HepG2 (cell line): ENCODE measurements at regions not wholly inside any gene's neighbourhood (a gene's known extent, or its start where the extent isn't known, plus 50 kb on each side); places are given as distances from the start of the nearest gene placed in this dataset.

ENCODE experiments used
- ATAC-seq: fragments of 200-7000 bp; cut with Tn5 transposase; 3 replicates; pipeline ENCODE4 v1.9.1; 2020; ENCODE audit warnings: mild to moderate bottlenecking, moderate library complexity
- BruUV-seq: library from RNA; stranded (reverse); fragments of 400-500 nt; replicated peaks from 2 replicates; lab custom pipeline; 2021; lab: Mats Ljungman, UMichigan
- CTCF ChIA-PET: fragments of 300-600 bp; formaldehyde crosslinking; extraction: SDS; loops from one replicate; lab custom pipeline; 2021; ENCODE audit warnings: low total read pairs, inconsistent platforms, low intra/inter-chr PET ratio; lab: Yijun Ruan, JAX
- POLR2A ChIA-PET: fragments of 350-600 bp; sonication (Branson Sonifier 250); formaldehyde crosslinking; loops from one replicate; lab custom pipeline; 2020; ENCODE audit warnings: antibody characterized with exemption, inconsistent platforms; lab: Yijun Ruan, JAX
- DNase-seq: peaks from one replicate; pipeline ENCODE4 v3.0.0-alpha.2; 2015; ENCODE audit warnings: low spot score
- FAIRE-seq: peaks from 3 replicates; lab custom pipeline; 2011; peaks lifted over from hg19 to GRCh38; lab: Jason Lieb, UNC
- H2AFZ ChIP-seq: one replicate; pipeline ENCODE4 v1.6.1; 2011; ENCODE audit warnings: low read length, inconsistent platforms
- H3K27ac ChIP-seq: fragments of 300-600 bp; 3 replicates; pipeline ENCODE4 v1.8.0; 2011; ENCODE audit warnings: mixed run types, mild to moderate bottlenecking, mixed read lengths, low read length, inconsistent platforms; ENCODE audit not compliant: insufficient read depth; ENCODE audit errors: extremely low read length
- H3K27me3 ChIP-seq, 2 experiments: fragments of 200-600 bp in 1 of 2; 2 replicates in 1 of 2; 3 replicates in 1 of 2; pipeline versions ENCODE4 v1.6.0 to v1.8.0; 2011; ENCODE audit warnings: low read length in 2 of 2, mild to moderate bottlenecking in 2 of 2, moderate library complexity in 2 of 2, inconsistent platforms in 1 of 2; ENCODE audit not compliant: insufficient read depth in 2 of 2, control insufficient read depth in 1 of 2
- H3K36me3 ChIP-seq, 2 experiments: fragments of 200-600 bp in 1 of 2; replicated peaks in 1 of 2; 2 replicates in 1 of 2; 3 replicates in 1 of 2; pipeline versions ENCODE4 v1.5.1 to v1.8.0; 2011; ENCODE audit warnings: low read length in 2 of 2, inconsistent platforms in 1 of 2; ENCODE audit not compliant: insufficient read depth in 2 of 2, control insufficient read depth in 1 of 2
- H3K4me1 ChIP-seq: 2 replicates; pipeline ENCODE4 v1.5.1; 2012; ENCODE audit warnings: low read length, inconsistent platforms; ENCODE audit not compliant: insufficient read depth
- H3K4me2 ChIP-seq: 2 replicates; pipeline ENCODE4 v1.6.0; 2011; ENCODE audit warnings: low read depth, low read length, inconsistent platforms
- H3K4me3 ChIP-seq, 3 experiments: fragments of 200-600 bp in 1 of 3; sonication (generic), shearing (Covaris generic) in 1 of 3; replicated peaks in 1 of 3; 2 replicates each; pipeline ENCODE4 v1.5.1; 2011 to 2016; ENCODE audit warnings: low read length in 3 of 3, inconsistent platforms in 2 of 3, low read depth in 2 of 3, mild to moderate bottlenecking in 2 of 3, control low read depth in 1 of 3, mixed read lengths in 1 of 3; ENCODE audit not compliant: insufficient read depth in 1 of 3
- H3K79me2 ChIP-seq: one replicate; pipeline ENCODE4 v1.6.1; 2011; ENCODE audit warnings: low read length, inconsistent platforms; ENCODE audit not compliant: insufficient read depth
- H3K9ac ChIP-seq: 2 replicates; pipeline ENCODE4 v1.6.0; 2011; ENCODE audit warnings: mild to moderate bottlenecking, low read depth, low read length, inconsistent platforms; ENCODE audit not compliant: insufficient read depth
- H3K9me3 ChIP-seq: 2 replicates; pipeline ENCODE4 v1.5.1; 2012; ENCODE audit warnings: mild to moderate bottlenecking, low read length
- H4K20me1 ChIP-seq: 2 replicates; pipeline ENCODE4 v1.6.0; 2011; ENCODE audit warnings: inconsistent platforms, mild to moderate bottlenecking, low read length, moderate library complexity; ENCODE audit not compliant: insufficient read depth
- HDAC2 ChIP-seq: sonication (generic); formaldehyde crosslinking; IDR thresholded peaks from 2 replicates; pipeline ENCODE4 v1.4.0; 2020; ENCODE audit warnings: missing genetic modification reagents
- KMT2A ChIP-seq: sonication (generic); formaldehyde crosslinking; IDR thresholded peaks from 2 replicates; pipeline ENCODE4 v1.4.0; 2020; ENCODE audit warnings: missing genetic modification reagents
- TBL1XR1 ChIP-seq: fragments of 150-350 bp; IDR thresholded peaks from 2 replicates; pipeline ENCODE4 v1.6.1; 2014; ENCODE audit warnings: borderline replicate concordance, low read length; ENCODE audit not compliant: partially characterized antibody
- ZNF572 ChIP-seq: sonication (generic); formaldehyde crosslinking; IDR thresholded peaks from 2 replicates; pipeline ENCODE4 v1.5.1; 2020; ENCODE audit warnings: mild to moderate bottlenecking, missing genetic modification reagents
- ZNF577 ChIP-seq: sonication (generic); formaldehyde crosslinking; IDR thresholded peaks from 2 replicates; pipeline ENCODE4 v1.4.0; 2020; ENCODE audit warnings: mild to moderate bottlenecking, low read depth, missing genetic modification reagents, borderline replicate concordance
- ZNF589 ChIP-seq: sonication (generic); formaldehyde crosslinking; conservative IDR thresholded peaks from 2 replicates; pipeline ENCODE4 v1.8.0; 2022; ENCODE audit warnings: mild to moderate bottlenecking, moderate library complexity, missing genetic modification reagents
- ZNF724P ChIP-seq: sonication (generic); formaldehyde crosslinking; IDR thresholded peaks from 2 replicates; pipeline ENCODE4 v1.8.0; 2022; ENCODE audit warnings: missing genetic modification reagents, borderline replicate concordance
- WGBS: methylation state at CpG from one replicate; pipeline ENCODE4 v1.1.6; 2017; ENCODE audit warnings: low lambda C conversion rate; 5-methylcytosine and 5-hydroxymethylcytosine counted together
- in situ Hi-C: cut with HindIII; loops from 2 replicates; pipeline ENCODE4 v1.10.0; 2017; ENCODE audit warnings: low pct_unique_long_range_greater_than_20kb; ENCODE audit not compliant: extremely low pct_ligation_motif_present
- intact Hi-C: fragments of 100-400 bp; cut with micrococcal nuclease; formaldehyde crosslinking; loops from one replicate; pipeline ENCODE4 v1.10.0; 2022; ENCODE audit not compliant: unreplicated experiment
- TF ChIP-seq, protein P1 (sequence below), 2 experiments: sonication (generic) in 1 of 2; formaldehyde crosslinking in 1 of 2; IDR thresholded peaks; 2 replicates each; pipeline versions ENCODE4 v1.4.0 to v1.6.1; 2018 to 2020; ENCODE audit warnings: missing genetic modification reagents in 2 of 2, borderline replicate concordance in 1 of 2, low read depth in 1 of 2, mild to moderate bottlenecking in 1 of 2, missing biosample characterization in 1 of 2

- H3K9me3 ChIP-seq = peaks cover 21% of the 10 kb centered on the region
- in situ Hi-C loops = no loop called here
- POLR2A ChIA-PET = no interaction called here
- no peak for DNase-seq
- no peaks in the 10 kb centered on the region for H3K4me1 ChIP-seq
- no peak overlapping the region for H2AFZ ChIP-seq
- no peak for TF ChIP-seq KMT2A (CRISPR knock-in tag)
- TF ChIP-seq, protein P1, sequence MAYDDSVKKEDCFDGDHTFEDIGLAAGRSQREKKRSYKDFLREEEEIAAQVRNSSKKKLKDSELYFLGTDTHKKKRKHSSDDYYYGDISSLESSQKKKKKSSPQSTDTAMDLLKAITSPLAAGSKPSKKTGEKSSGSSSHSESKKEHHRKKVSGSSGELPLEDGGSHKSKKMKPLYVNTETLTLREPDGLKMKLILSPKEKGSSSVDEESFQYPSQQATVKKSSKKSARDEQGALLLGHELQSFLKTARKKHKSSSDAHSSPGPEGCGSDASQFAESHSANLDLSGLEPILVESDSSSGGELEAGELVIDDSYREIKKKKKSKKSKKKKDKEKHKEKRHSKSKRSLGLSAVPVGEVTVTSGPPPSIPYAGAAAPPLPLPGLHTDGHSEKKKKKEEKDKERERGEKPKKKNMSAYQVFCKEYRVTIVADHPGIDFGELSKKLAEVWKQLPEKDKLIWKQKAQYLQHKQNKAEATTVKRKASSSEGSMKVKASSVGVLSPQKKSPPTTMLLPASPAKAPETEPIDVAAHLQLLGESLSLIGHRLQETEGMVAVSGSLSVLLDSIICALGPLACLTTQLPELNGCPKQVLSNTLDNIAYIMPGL (CRISPR knock-in tag; IDR thresholded peaks at IDR 0.05; ENCODE audit: borderline replicate concordance in 1 of 2, low read depth in 1 of 2) = no peak
- no peak for TF ChIP-seq ZNF572 (CRISPR knock-in tag)
- TF ChIP-seq ZNF577 (CRISPR knock-in tag) = no peak
- TF ChIP-seq, all 625 proteins: peak for 0
- no peak overlapping the region for H3K4me3 ChIP-seq
- no peaks in the 10 kb centered on the region for H3K36me3 ChIP-seq
- no TSS peak for BruUV-seq
- WGBS = 18% methylated on average over 9 of the region's 10 CpGs
- H3K9ac ChIP-seq = no peak overlapping the region
- ATAC-seq (no peak), FAIRE-seq (no peak)
- H4K20me1 ChIP-seq = no peaks in the 10 kb centered on the region
- H3K27me3 ChIP-seq = no peaks in the 10 kb centered on the region
- H3K27ac ChIP-seq = no peak overlapping the region
- H3K79me2 ChIP-seq = no peaks in the 10 kb centered on the region
- CTCF ChIA-PET = no interaction called here
- H3K4me2 ChIP-seq = no peak overlapping the region
- intact Hi-C loops = loop anchor here (10.0 kb wide), 1 partner anchor 1443 kb away; no protein-coding TSS in a partner anchor
Observed at GRCh38 chr19:30781519-30781918, 409.3 kb downstream of the ZNF536 start.

- Histone ChIP-seq H2AFZ (no peak overlapping the region), H3K9ac (no peak overlapping the region), H3K27ac (no peak overlapping the region), H3K79me2 (no peaks in the 10 kb centered on the region), H3K4me2 (no peak overlapping the region), H3K36me3 (no peaks in the 10 kb centered on the region), H3K9me3 (peaks cover 25% of the 10 kb centered on the region), H3K4me3 (no peak overlapping the region), H4K20me1 (no peaks in the 10 kb centered on the region), H3K27me3 (no peaks in the 10 kb centered on the region), H3K4me1 (no peaks in the 10 kb centered on the region)
- FAIRE-seq (no peak), ATAC-seq (no peak), DNase-seq (no peak)
- CTCF ChIA-PET = no interaction called here
- no TSS peak for BruUV-seq
- TF ChIP-seq ZNF724P (CRISPR knock-in tag) (no peak), TBL1XR1 (no peak), ZNF589 (CRISPR knock-in tag) (no peak), HDAC2 (CRISPR knock-in tag) (no peak)
- intact Hi-C loops = loop anchor here (10.0 kb wide), 1 partner anchor 1444 kb away; no protein-coding TSS in a partner anchor
- in situ Hi-C loops = no loop called here
- 0% methylated on average over 1 of the region's 2 CpGs for WGBS
- POLR2A ChIA-PET = no interaction called here
Observed at GRCh38 chr19:30781047-30781446, 408.9 kb downstream of the ZNF536 start.
